Omental fat pad (tissue), 3 donors: ENCODE measurements at regions not wholly inside any gene's neighbourhood (a gene's known extent, or its start where the extent isn't known, plus 50 kb on each side); places are given as distances from the start of the nearest gene placed in this dataset.

Source experiments
- ATAC-seq: fragments of 150-250 bp; one replicate; pipeline ENCODE4 v1.9.1; 2016; ENCODE audit warnings: mild to moderate bottlenecking, moderate library complexity; ENCODE audit not compliant: low FRiP score
- DNase-seq: peaks from one replicate; pipeline ENCODE4 v3.0.0-alpha.2; 2019; ENCODE audit warnings: low spot score
- CTCF ChIP-seq, 3 donors: fragments of 450-650 bp; IDR thresholded peaks; one replicate each; pipeline ENCODE4 v1.5.1; 2016 to 2017; ENCODE audit warnings: antibody characterized with exemption in 3 of 3, mild to moderate bottlenecking in 3 of 3, moderate library complexity in 2 of 3

DNA sequence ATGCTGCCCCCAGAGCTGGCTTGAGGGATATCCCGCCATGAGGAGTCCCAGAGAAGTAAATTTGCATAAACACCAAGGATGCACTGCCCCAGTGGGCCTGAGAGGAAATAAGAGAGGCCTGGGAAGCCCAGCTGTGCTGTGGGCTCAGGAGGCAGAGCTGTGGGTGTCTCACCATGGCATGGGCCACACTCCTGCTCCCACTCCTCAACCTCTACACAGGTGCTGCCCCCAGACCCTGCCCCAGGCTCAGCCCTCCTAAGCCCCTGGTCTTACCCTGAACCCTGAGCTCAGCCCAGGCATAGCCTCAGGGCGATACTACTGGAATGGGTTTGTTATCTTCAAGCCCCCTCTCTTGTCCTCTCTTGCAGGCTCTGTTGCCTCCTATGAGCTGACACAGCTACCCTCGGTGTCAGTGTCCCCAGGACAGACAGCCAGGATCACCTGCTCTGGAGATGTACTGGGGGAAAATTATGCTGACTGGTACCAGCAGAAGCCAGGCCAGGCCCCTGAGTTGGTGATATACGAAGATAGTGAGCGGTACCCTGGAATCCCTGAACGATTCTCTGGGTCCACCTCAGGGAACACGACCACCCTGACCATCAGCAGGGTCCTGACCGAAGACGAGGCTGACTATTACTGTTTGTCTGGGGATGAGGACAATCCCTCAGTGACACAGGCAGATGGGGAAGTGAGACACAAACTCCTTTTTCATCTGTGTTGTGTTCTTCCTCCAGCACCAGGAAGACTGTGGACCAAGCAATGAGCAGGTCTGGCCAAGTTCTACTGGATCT is 59.9 kb downstream of the GGTLC2 start:
- no peak for ATAC-seq
- DNase-seq, result no peak
- no peak for TF ChIP-seq CTCF (IDR thresholded peaks at IDR 0.05)

DNA sequence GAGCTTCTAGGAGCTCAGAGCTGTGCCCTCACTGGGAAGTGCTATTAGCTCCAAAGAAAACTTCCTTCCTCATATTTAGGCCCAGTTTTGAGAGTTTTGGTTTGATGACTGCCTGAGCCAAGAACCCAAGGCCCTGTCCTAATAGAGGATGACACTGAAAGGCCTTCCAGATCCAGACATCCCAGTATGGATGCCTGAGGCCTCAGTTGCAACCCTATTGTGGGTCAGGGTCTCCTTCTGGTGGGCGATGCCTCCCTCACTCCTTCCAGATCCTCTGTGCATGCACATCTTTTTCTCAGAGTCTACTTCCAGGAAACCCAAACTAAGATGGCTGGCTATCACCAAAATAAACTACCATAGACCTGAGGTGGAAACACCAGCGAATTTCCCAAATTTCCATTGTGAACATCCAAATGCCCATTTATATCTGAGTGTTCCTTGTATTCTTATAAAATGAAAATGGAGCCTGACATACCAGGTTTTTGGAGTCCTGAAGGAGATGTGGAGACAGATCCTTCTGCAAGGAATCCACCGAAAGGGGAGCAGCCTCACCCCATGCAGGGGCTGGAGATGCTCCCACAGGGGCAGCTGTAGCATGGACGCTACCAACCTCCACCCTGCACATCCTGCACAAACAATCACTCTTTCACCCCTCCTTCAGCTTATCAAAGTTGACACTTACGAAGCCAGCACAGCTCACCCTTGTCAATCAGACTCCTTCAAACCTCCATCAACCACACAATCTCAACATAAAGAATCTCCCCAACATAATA is 61.1 kb downstream of the GGTLC2 start:
- no peak for TF ChIP-seq CTCF (IDR thresholded peaks at IDR 0.05)
- DNase-seq, result no peak
- no peak for ATAC-seq

DNA sequence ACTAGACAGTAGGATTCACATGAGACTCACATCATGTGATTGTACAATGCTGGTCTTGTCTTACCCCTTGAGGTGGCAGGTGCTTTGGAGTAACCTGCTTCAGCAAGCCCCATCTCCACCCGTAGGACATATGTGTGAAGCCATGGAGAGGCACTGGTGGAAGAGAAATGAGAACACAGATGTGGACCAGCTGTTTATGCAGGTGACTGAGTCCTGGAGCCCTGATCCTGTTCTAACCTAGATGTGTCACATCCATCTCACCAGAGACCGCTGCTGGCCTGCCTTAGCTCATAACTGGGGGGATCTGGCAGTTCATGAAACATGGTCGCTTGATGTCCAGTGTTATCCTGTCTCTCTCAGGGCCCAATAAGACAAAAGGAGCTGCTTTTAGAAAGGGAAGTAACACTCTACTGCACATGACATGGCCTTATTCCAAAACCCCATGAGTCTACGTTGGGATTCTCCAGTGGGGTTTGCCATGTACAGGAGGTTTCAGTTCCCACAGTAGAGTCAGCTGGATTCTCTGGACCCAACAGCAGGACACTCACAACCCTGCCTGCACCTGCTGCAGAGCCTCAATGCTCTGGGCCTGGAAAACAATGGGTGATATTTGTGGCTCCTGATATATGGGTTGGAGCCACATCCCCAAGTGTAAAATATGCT is 62.0 kb downstream of the GGTLC2 start:
- no peak for TF ChIP-seq CTCF (IDR thresholded peaks at IDR 0.05)
- DNase-seq (no peak), ATAC-seq (no peak)

DNA sequence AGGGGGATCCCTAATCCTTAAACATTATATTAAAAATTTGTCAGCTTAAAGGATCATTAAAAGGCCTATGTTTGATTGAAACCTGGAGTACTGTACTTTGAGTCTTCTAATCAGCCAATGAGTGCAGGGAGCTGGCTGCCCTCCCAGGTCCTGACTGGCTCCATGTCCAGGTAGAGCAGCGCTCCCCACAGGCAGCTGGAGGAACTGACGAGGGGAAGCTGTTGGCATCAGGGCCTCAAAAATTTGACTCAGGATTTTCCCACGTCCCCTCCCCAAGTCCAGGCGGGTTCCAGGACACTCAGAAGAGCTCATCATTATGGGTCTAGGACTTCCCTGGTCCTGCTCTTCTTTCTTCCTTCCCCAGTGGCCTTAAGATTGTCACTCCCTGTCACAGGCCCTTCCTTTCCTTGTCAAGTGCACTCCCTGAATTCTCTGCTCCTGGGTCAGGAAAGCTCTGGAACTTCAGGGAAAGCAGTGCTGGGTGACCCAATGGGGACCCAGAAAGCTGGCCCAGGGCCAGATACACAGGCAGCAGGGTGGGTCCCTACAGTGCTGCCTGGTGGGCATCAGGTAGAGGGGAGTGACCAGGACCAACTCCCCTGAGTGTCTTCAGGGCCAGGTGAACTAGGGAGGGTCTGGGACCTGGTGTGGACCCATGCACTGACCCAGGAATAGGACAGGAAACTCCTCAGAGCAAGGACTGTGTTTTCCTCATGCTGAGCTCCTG is 65.5 kb downstream of the GGTLC2 start:
- no peak for ATAC-seq
- no peak for DNase-seq

DNA sequence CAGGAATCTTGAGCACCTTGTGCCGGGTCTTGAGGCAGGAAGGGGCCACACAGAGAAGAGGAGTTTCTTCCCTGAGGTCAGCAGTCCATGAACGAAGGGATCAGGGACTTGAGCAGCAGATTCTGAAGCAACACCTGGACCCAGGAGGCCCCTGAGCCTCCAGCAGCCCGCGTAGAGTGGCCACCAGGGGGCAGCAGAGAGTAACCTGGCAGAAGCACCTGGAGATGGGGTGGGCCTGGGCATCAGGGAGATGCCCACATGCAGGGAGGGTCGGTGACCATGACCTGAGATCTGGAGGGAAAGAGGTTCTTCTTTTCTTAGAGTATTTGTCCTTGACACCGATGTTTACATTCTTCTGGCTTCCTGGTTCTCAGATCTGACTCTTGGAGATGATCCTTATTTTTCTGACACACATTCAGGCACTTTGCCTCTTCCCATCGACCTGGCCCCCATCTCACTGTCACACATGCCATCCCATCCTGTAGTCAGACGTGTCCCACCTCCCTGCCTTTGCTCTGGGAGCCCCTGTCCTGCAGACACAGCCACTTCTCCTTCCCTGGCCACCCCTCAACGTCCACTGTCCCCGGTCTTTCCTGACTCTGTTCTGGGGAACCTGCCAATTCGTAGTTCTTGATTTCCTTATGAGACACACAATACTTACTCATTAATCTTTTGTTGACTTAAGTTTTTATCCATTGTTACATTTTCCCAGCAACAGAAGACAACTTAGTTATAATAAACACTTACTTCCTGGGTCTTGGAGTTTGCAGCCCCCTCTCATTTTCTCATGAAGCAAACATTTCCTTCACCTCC is 66.5 kb downstream of the GGTLC2 start:
- DNase-seq (peak; percentile 85), ATAC-seq (peak; percentile 49)
- peak in 2 of 3 donors; percentile 35 to 77 for TF ChIP-seq CTCF (IDR thresholded peaks at IDR 0.05)

More for the DNA sequence above, 65.5 kb downstream of the GGTLC2 start:
- TF ChIP-seq CTCF (IDR thresholded peaks at IDR 0.05), result no peak

DNA sequence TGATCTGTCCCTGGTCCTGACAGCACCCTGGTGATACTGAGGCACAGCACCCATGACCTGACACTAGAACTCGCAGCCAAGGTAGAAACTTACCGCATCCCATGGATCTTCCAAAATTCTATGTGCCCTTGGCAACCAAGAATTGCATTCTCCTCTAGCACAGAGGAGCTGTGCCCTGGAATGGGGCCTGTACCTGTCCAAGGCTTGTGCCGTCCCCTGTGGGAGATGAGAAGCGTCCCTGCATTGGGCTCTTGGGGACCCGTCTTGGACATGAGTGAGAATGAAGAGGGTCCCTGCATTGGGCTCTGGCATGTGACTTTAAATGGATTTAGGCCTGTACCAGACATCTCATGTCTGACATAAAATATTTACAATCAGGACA is 67.1 kb downstream of the GGTLC2 start:
- no peak for ATAC-seq
- no peak for DNase-seq
- TF ChIP-seq CTCF (IDR thresholded peaks at IDR 0.05), result no peak
